Muscle of back (tissue), 3 donors: ENCODE measurements at regions not wholly inside any gene's neighbourhood (a gene's known extent, or its start where the extent isn't known, plus 50 kb on each side); places are given as distances from the start of the nearest gene placed in this dataset.

Source experiments
- DNase-seq, 3 donors: peaks; one replicate each; pipeline versions ENCODE4 v3.0.0 to v3.0.0-alpha.2; 2013

- DNase-seq, result peak in 1 of 3 donors; percentile 71
These were observed 304.6 kb downstream of the ACTL7B start for GRCh38 chr9:108551030-108551841.

- DNase-seq, result no peak
These were observed 305.7 kb downstream of the ACTL7B start for GRCh38 chr9:108550106-108550505.

- no peak for DNase-seq
These were observed 306.6 kb downstream of the ACTL7B start for GRCh38 chr9:108549184-108549583.

- no peak for DNase-seq
These were observed 308.2 kb downstream of the ACTL7B start for GRCh38 chr9:108547411-108548135.

- no peak for DNase-seq
These were observed 309.6 kb downstream of the ACTL7B start for GRCh38 chr9:108546215-108546614.

- DNase-seq, result no peak
These were observed 310.4 kb downstream of the ACTL7B start for GRCh38 chr9:108545436-108545835.

- no peak for DNase-seq
These were observed 310.9 kb downstream of the ACTL7B start for GRCh38 chr9:108544866-108545265.

- no peak for DNase-seq
These were observed 312.5 kb downstream of the ACTL7B start for GRCh38 chr9:108543251-108543778.

- peak in 1 of 3 donors; percentile 27 for DNase-seq
These were observed 318.0 kb downstream of the ACTL7B start for GRCh38 chr9:108537756-108538155.

GRCh38 chr9:108536836-108537601 lies 318.8 kb downstream of the ACTL7B start:
- DNase-seq, result no peak

- DNase-seq, result no peak
These were observed 320.3 kb downstream of the ACTL7B start for GRCh38 chr9:108535526-108535925.

GRCh38 chr9:108534741-108535140 lies 321.0 kb downstream of the ACTL7B start:
- DNase-seq, result peak in 1 of 3 donors; percentile 64

GRCh38 chr9:108530141-108530540 lies 325.6 kb downstream of the ACTL7B start:
- no peak for DNase-seq

GRCh38 chr9:108528231-108528630 lies 327.6 kb downstream of the ACTL7B start:
- DNase-seq, result no peak

- DNase-seq, result no peak
These were observed 329.3 kb downstream of the ACTL7B start for GRCh38 chr9:108526518-108526917.

- DNase-seq, result peak in 1 of 3 donors; percentile 25
These were observed 330.6 kb downstream of the ACTL7B start for GRCh38 chr9:108525186-108525585.

- no peak for DNase-seq
These were observed 334.7 kb downstream of the ACTL7B start for GRCh38 chr9:108521063-108521590.

- DNase-seq, result no peak
These were observed 336.3 kb downstream of the ACTL7B start for GRCh38 chr9:108519437-108519836.

GRCh38 chr9:108517651-108518365 lies 338.0 kb downstream of the ACTL7B start:
- DNase-seq, result peak; percentile 32 to 63 (median 50)

GRCh38 chr9:108516391-108516790 lies 339.4 kb downstream of the ACTL7B start:
- DNase-seq, result no peak

- no peak for DNase-seq
These were observed 339.9 kb downstream of the ACTL7B start for GRCh38 chr9:108515856-108516255.
